SKM-1 treated with dmso at 0.1 percent for 144 hours (cell line): ENCODE measurements at regions not wholly inside any gene's neighbourhood (a gene's known extent, or its start where the extent isn't known, plus 50 kb on each side); places are given as distances from the start of the nearest gene placed in this dataset.

Experiments used
- DNase-seq: peaks from one replicate; lab custom pipeline; 2025; ENCODE audit not compliant: unreplicated experiment; lab: John Stamatoyannopoulos, UW

GRCh38 chr2:137729305-137729704 lies 235.0 kb upstream of the HNMT start:
- DNase-seq, result no peak

DNA sequence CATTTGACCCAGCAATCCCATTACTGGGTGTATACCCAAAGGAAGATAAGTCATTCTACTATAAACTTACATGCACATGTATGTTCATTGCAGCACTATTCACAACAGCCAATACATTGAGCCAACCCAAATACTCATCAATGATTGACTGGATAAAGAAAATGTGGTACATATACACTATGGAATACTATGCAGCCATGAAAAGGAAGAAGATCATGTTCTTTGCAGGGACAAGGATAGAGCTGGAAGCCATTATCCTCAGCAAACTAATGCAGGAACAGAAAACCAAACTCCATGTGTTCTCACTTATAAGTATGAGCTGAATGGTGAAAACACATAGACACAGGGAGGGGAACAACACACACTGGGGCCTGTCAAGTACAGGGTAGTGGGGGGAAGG lies 226.7 kb upstream of the HNMT start:
- no peak for DNase-seq

GRCh38 chr2:137741784-137742362 lies 222.4 kb upstream of the HNMT start:
- no peak for DNase-seq

- no peak for DNase-seq
These were observed 216.8 kb upstream of the HNMT start for GRCh38 chr2:137747509-137747908.

DNA sequence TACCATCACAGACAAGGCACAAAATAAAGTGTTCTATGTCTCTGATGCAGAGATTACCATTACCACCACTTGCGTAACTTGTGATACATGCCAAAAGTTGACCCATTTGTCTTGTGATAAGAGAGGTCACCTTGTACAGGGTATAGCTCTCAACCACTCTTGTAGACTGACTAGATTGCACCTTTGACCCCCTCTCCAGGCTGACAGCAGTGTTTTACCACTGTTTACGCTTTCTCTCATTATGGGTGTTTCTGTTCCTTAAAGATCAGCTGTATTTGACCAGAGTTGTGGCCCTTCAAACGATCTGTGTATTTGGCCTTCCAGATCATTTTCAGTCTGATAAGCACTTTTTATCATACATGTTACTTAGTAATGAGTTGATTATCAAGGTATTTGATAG lies 215.7 kb upstream of the HNMT start:
- no peak for DNase-seq

DNA sequence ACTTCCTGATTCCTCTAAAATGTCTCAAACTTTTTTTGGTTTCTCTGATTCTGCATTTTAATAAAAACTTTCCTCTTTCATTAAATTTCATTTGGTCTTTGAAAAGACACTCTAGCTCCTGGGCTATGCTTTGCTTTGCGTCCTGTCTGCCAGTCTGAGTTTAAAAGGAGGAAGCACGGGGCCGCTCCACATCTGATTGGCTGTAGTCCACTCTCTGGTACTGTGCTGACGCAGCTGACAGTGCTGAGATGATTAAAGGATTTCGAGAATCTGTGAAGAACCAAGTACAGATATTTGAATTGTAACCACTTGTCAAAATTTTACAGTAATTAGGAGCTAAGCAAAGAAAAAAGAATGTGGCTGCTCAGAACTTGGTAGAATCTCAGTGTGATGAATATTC lies 199.6 kb upstream of the HNMT start:
- no peak for DNase-seq

GRCh38 chr2:137769406-137769805 lies 194.9 kb upstream of the HNMT start:
- DNase-seq, result peak; percentile 48

GRCh38 chr2:137770166-137770565 lies 194.1 kb upstream of the HNMT start:
- no peak for DNase-seq

GRCh38 chr2:137771064-137771463 lies 193.2 kb upstream of the HNMT start:
- DNase-seq, result no peak

DNA sequence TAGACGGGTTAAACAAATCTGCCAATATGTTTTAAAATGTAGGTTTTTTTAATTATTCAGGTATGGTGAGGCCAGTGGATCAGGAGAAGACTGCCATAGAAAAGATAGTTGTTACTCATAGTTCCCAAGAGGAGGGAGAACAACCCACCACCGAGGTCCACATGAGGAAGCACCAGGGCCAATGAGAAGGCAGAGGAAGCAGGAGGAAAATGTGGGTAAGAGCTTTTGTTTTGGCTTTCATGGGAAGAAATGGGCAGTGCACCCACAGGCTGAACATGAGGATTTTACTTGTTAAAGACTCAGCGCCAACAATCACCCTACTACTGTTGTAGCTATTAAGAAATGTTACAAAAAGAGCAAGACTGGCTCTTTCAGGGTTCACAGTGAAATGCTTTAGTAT lies 191.8 kb upstream of the HNMT start:
- DNase-seq, result no peak

DNA sequence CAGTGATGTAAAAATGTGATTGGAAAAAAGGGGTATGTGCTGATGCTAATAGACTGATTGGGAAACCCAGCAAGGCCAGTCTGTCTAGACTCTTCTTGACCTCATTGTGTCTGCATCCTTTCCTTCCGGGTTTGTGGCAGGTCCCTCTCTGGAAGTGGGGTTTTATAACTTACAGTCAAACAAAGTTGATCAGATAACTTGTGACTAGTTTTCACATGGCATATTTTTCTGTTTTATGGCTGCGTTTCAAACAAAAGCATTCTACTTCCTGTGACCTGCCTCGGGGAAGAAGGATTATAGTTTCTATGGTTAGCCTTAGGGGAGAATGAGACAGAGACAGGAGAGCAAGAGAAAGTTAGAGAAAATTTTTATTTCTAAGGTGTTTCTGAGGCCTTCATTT lies 188.7 kb upstream of the HNMT start:
- no peak for DNase-seq

DNA sequence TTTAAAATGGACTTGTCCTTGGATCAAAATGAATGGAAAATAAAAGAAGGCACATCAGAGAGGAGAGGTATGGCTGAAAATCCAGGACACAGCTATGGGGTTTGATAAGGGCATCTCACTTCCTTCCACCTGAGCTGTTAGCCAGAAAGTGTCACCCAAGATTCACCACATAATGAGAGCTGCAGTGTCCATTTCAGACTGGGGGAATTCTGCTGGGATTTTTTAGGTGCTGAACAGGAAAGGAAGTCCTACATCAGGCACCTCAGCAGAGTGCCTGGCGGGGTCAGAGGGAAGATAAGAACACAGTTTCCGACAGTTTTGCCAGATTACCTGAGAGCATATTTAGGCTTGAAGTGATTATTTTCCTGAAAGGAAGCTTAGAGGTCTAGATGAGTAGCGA lies 187.6 kb upstream of the HNMT start:
- no peak for DNase-seq

GRCh38 chr2:137797641-137798040 lies 166.6 kb upstream of the HNMT start:
- peak; percentile 41 for DNase-seq

DNA sequence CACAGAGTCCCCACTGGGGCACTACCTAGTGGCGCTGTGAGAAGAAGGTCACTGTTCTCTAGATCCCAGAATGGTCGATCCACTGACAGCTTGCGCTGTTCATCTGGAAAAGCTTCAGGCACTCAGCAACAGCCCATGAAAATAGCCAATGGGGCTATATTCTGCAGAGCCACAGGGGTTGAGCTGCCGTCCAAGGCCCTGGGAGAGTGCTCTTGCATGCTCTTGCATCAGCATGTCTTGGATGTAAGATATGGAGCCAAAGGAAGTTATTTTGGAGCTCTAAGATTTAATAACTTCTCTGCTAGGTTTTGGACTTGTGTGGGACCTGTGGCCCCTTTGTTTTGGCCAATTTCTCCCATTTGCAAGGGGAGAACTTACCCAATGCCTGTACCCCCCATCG lies 164.7 kb upstream of the HNMT start:
- no peak for DNase-seq

DNA sequence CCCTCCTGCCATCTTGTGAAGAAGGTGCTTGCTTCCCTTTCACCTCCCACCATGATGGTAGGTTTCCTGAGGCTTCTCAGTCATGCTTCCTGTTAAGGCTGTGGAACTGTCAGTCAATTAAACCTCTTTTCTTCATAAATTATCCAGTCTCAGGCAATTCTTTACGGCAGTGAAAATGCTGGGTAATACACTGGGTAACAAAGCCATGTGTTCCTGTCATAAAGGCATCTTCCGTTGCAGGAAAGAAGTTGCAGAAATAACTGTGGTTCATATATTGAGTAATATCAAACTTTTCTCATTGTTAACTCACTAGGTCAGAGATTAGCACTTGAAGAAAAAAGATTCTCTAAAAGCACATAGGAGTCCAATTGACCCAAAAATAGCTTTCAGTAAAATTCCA lies 163.9 kb upstream of the HNMT start:
- DNase-seq, result no peak

DNA sequence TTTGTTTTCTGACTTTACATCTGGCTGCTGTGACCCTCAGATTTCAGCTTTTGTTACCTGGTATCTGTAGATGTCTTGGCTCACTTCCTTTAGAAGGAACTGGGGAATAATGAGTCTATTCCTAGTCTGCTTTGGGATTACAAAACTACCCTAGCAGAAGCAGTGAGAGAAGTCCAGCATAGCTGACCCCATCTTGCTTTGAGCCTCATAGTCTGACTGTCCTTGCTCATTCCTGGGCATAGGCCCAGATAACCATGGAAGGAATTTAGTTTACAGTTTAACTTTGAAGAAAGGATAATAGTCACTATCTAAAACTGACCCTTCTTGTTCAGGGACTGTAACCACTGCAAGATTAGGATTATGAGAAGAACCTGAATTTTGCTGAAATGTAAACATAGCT lies 163.0 kb upstream of the HNMT start:
- DNase-seq, result no peak

DNA sequence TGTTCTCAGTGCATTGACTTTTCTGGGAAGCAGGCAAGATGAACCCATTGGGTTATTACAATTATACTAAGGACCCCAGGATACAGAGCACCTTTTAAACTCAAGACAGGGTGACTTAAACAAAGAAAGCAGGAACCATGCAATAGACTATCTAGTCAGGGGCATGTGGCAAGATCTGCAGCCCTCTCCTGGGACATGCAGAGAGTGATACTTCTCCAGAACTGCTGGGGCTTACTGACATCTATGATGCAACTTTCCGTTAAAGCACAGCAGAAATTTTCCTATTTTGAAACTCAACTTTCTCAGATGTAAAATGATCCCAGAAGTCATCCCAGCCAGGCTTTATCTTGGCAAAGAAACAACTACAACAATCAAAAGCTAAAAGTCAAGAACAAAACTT lies 162.2 kb upstream of the HNMT start:
- peak; percentile 59 for DNase-seq

GRCh38 chr2:137806068-137806805 lies 158.0 kb upstream of the HNMT start:
- DNase-seq, result no peak

DNA sequence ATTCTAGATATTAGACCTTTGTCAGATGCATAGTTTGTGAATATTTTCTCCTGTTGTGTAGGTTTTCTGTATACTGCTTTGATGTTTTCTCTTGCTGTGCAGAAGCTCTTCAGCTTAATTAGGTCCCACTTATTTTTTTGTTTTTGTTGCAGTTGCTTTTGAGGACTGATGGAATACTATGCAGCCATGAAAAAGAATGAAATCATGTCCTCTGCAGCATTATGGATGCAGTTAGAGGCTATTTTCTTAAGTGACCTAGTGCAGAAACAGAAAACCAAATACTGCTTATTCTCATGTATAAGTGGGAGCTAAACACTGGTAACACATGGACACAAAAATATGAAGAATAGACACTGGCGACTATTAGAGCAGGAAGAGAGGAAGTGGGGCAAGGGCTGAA lies 155.0 kb upstream of the HNMT start:
- DNase-seq, result no peak

DNA sequence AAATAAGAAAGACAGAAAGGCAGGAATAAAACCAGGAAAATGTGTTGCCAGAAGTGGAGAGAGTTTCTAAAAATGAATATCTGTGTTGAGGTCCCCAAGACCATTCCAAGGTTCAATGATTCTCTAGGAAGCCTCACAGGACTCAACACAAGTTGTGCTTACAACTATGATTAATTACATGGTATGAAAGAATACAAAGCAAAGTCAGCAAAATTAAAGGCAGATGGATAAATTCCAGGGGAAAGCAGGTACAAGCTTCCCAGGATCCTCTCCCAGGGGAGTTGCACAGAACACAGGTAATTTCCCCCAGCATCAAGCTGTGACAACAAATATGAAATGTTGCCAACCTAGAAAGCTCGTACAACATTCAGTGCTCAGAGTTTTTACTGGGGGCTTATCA lies 154.4 kb upstream of the HNMT start:
- DNase-seq, result no peak

DNA sequence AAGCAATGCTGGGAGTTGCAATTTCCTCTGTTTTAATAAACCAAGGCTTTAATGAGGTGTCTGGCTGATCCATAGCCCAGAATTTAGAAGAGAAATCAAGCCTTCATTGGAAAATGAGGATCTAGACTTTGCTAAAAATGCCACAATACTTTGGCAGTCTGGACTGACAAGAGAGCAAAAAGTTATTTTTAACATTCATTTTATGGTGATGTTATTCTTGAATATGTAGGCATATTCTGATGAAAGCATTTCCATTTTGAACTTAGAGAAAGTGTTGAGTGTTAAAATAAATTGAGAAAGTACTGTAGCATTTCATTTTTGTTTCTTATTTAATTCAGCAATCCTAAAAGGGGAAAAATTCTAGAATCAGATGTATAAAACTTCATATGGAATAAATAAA lies 151.8 kb upstream of the HNMT start:
- no peak for DNase-seq

DNA sequence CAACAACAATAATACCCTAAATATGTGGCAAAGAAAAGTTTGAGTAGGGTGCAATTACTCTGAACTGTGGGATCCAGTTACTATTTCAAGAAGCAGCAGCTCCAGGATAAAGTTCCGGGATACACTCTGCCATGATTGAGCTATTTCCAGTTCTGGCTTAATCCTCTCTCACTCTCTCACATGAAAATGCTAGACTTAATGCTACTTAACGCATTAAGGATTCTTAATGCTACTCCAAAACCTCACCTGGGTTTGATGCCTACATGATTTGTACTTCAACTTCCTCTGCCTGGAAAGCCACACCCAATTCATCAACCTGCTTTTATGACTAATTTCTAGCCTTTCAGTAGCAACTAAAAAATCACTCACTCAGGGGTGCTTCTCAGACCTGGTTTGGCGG lies 151.1 kb upstream of the HNMT start:
- DNase-seq, result no peak

GRCh38 chr2:137817058-137817457 lies 147.2 kb upstream of the HNMT start:
- DNase-seq, result no peak
